NCI-H128 (cell line): ENCODE measurements at regions not wholly inside any gene's neighbourhood (a gene's known extent, or its start where the extent isn't known, plus 50 kb on each side); places are given as distances from the start of the nearest gene placed in this dataset.
"Not testable (repeated sequence)": the region's sequence is repeated elsewhere in the genome, so short reads cannot be mapped to it uniquely, and the experiment has no call there.

Source experiments
- DNase-seq: peaks from one replicate; lab custom pipeline; 2025; ENCODE audit not compliant: unreplicated experiment; lab: John Stamatoyannopoulos, UW

DNA sequence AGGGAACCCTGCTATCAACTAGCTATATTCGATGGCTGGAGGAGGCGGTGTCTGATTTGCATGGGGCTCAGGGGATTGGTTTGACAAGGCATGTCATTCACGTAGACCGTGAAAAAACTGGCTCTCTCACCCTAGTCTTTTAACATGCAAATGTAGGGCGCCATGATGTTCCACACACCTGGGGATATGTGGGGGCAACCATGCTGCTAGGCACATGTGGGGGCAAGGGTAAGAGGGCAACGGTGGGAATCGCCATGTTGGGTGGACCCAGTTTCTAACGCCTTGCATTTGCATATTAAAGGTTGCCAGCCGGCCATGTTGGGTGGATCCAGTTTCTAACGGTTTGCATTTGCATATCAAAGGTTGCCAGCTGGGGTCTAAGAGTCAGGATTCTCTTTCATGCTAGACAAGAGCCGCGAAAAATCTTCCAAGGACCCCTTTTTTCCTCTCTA is 419.2 kb upstream of the NFE2L3 start:
- DNase-seq = no peak

DNA sequence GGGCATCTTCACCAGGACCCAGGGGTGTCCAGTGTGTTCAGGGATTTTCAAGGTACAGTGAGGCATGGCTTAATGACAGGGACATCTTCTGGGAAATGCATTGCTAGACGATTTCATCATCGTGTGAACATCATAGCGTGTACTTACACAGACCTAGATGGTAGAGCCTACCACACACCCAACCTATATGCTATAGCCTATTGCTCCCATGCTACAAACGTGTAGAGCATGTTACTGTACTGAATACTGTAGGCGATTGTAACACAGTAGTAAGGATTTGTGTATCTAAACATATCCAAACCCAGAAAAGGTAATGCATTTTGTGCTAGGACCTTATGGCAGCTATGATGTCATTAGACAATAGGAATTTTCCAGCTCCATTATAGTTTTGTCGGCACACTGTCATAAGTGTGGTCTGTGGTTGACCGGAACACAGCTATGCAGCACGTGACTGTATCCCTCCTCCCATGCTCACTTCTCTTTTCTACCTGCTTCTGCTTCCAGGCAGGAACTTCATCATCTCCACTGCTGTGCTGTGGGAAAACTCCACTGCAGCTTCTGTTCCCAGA is 416.2 kb upstream of the NFE2L3 start:
- no peak for DNase-seq

DNA sequence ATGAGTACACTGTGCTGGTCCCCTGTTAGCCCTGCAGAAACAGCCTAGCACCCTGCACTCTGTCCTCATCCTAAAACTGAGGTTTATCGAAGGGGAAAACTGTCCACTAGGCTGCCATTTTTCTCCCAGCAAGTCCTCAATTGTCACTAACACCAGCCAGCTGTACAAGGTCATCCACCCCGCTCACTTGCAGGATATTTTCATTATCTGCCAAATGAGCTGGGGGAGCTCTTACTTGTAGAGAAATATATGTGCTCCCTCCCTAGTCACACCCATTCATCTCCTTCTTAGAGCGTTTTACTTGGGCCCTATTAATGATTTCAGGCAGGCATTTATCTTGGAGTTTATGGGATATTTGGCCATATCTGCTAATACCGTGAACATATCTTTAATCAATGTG is 413.5 kb upstream of the NFE2L3 start:
- no peak for DNase-seq

DNA sequence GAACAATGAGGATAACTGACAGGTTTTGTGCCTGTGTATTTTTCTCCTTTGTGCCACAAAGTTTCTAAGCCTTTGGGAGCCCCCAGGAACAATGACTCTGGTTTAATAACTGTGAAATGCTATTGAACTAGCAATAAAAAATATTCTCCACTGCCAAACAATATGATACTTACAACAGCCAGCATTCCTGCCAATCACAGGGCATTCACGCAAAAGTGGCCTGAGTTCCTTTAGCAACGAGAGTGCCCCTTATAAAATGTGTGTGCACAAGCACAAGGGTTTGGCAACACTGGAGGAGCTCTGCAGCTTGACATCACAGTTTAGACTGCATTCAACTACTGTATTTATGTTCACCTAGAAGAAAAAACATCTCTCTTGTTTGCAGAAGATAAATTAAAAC is 412.9 kb upstream of the NFE2L3 start:
- no peak for DNase-seq

DNA sequence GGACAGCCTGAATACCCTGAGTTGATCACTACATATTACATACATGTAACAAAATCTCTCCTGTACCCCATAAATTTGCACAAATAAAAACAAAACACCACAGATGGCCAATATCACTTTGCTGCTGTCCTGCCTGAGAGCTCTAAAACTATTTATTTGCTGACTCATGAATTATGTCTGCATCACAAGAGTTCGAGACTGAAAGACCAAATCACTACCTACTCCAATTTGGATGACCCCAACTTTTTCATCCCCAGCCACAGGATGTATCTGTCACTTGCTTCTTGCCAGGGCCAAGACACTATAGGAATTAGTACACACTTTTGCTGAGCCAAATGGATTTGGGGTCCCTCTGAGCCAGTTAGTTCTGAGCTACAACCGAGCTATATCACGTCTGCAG is 409.7 kb upstream of the NFE2L3 start:
- DNase-seq = no peak

DNA sequence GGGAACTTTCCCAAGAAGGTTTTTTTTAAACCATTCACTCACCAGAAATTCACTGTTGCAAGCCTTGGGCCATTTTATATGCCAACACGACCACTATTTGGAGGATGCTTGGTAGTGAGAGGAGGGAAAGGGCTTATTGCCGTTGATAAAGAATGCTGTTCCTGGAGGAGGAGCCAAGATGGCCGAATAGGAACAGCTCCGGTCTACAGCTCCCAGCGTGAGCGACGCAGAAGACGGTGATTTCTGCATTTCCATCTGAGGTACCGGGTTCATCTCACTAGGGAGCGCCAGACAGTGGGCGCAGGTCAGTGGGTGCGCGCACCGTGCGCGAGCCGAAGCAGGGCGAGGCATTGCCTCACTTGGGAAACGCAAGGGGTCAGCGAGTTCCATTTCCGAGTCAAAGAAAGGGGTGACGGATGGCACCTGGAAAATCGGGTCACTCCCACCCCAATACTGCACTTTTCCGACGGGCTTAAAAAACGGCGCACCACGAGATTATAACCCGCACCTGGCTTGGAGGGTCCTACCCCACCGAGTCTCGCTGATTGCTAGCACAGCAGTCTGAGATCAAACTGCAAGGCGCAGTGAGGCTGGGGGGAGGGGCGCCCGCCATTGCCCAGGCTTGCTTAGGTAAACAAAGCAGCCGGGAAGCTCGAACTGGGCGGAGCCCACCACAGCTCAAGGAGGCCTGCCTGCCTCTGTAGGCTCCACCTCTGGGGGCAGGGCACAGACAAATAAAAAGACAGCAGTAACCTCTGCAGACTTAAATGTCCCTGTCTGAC is 408.1 kb upstream of the NFE2L3 start:
- not testable (repeated sequence) for DNase-seq

DNA sequence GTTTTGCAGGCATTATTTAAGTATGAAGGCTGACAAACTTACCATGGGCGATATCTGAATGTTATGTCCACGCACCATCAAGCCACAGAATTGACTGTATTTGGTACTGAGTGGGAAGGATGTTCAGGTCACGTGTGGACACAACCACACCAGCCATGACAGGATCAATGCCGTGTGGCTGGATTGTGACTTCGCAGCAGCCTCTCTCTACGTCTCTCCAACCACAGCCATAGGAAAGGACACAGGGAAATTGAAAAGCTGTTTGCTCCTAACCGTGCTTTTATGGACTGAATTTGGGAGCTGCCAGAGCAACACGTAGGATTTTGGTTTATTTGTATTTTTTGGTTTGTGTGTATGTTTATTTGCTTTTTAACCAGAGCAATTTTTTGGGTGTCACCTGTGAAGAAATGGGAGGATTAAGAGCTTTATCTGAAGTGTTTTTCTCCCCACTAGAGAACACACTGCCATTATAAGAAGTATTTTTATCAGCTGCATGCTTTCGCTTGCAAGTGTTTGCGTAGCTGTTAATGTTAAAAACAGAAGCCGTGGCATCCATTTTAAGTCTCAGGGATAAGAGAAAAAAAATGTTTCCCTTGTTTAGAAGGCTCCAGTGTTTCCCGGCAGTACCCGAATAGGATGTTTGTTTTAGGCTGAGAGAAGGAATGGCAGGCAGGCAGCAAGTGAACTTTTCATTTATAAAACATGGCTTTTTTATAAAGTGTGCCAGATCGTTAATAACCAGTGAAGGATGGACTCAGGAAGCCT is 401.1 kb upstream of the NFE2L3 start:
- no peak for DNase-seq

DNA sequence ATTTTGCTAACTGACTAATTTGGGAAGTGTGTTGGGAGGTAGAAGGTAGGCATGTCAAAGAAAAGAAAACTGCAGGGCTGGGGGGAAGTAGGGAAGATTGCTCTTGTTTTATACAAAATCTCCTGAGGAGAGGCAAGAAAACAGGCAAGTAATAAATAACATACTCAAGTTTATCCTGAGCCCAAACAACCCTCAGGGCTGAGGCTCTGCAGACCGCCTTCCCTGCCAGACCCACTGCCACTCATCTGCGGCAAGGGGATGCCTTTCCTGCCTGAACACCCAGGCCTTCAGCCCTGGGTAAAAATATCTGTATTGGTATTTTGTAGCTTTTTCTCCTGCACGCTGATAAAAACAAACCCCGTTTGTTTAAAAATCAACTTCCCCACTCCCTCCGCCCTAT is 399.8 kb upstream of the NFE2L3 start:
- no peak for DNase-seq

DNA sequence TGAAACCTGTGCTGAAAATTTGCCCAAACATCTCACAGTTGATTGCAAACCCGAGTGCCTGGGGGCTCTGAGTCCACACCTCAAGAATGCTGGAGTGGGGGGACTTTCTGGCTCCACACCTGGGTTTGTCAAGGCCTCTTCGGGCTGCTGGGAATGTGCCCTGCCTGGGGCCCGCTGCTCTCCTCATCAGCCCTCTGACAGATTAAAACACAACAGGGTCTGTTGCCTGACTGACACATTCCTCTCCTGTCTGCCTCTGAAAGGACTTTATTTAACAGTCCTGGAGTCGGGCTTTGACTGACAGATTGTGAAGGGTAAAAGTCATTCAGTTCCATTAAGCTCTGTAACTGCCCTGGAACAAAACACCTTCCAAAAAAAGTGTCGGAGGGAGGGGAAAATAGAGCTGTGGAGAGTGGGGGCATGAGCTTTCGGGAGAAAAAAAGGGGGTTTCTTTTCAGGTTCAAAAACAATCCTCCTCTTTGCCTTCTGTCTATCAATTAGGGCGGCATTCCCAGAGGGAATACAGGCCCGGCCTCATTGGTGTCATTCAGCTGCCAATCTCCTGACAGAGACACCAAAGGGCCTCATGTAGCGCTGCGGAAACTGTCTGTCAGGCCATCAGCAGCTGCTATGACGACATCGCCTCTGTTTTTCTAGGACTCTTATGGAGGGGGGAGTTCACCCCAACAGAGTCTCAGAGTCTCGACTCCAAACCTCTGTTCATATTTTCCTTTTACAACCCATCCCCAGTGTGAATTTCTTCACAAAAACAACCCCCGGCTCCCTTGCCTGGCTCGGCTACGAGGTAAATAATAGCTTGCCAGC is 398.8 kb upstream of the NFE2L3 start:
- peak; percentile 67 for DNase-seq

DNA sequence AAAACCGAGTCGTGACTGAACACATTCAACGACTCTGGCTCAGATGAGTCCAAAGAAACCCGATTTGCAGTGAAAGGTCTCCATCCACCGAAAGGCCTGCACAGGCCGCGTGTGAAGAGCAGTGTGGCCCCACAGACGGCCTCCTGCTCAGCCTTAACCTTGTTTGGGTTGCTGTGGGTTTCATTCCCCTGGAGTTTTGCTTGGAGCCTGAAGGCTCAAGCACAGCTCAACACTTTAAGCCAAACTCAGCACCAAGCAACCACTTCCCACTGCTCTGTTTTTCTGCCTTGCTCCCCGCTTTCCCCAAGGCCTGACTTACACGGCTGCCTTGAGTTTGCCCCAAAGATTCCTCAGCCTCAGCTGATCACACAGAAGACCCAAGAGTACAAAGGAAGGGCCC is 398.2 kb upstream of the NFE2L3 start:
- DNase-seq = no peak

DNA sequence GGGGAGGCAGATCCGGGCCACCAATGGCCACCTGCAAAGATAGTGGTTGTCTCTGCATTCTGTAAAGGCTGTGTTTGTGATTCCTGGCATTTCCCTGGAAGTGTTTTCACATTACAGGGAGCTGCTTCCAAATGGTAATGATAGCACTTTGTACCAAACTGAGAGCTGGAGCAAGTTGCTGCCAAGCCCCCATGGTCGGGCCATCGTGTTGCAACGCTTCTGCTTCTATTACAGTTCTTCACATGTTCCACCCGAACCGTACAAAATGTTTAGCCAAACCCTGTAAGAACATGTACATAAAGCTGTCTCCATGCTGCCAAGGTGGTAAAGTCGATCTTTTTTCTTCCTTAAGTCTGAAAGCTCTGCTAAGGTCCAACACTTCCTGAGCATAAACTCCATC is 397.7 kb upstream of the NFE2L3 start:
- no peak for DNase-seq

DNA sequence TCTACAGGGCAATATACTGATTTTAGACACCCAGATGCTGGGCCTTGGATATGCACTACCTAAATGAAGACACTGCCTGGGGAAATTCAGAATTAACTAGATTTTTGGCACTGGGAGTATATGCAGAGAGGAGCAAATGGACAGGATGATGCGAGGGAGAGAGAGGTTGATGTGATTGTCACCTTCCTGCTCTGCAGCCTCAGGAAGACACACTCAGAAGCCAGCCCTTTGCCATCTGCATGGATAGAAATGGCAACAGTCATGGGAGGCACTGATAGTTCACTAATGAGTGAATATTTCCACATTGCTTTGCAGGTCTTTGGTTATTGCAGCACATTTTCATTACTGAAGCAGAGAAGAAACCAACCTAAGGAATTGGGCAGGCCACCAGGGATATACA is 397.2 kb upstream of the NFE2L3 start:
- no peak for DNase-seq

DNA sequence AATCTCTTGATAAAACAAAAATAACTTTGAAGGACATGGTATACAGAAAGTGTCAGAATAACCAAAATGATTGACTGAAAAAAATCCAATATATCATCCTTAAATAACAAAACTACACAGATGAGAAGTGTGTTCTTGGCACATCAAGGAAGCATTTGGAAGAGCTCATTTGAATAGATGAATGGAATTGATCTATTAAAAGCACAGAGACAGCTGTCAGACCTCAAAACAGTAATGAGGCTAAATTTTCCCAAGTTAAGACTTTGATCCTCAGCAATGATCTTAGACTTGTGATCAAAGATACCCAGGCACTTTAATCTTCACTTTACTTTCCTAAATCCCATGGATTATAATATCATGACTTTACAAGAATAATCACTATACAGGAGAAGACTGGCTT is 395.4 kb upstream of the NFE2L3 start:
- no peak for DNase-seq

DNA sequence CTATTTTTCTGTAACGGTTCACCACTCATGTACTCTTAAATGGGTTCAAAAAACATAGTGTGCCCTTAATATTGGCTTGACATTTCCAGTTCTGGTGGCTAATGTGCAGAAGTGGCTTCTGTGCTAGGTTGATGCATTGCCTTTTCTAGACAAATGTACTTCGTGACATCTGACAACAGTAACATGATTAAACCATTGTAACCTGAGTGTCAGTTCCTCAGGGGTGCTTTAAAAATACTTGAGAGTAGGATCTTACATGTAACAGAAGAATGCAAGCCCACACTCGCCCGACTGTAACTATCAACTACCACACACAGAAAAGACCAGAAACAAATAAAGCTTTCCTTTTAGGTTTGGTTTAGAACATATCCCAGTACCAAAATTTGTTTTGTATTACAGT is 393.4 kb upstream of the NFE2L3 start:
- peak; percentile 73 for DNase-seq

DNA sequence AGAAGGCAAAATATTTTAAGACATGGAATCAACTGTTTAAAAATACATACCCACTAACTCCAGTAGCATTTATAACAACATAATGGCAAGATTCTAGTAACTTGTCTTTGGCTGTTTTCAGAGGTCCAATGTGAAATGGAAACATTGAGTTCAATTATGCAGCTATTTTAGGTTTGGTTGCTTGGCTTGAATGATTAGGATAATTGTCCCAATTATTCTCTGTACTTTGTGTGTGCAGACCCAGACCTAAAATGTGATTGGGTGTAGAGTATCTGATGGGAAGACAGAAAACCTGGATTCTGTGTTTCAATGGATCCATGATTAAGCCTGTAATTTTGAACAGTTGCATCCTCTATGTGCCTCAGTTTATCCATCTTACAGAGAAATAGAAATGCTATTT is 392.7 kb upstream of the NFE2L3 start:
- DNase-seq = no peak

DNA sequence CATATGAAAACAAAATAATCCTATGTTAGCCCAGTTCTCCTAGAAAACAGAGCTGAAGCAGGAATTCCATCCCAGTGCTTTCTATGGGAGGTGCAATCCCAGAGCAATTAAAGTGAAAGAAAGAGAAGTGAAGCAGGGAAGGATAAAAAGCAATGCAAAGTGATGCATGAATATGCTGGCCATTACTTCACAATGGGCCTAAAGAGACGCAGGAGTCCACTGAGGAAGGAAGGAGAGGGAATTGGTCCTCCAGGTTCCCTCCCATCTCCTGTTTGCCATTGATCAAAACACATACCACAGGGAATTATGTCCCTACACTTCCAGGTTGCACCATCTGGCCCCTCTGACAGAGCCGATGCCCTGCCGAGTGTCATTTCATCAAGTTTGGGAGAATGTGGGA is 392.2 kb upstream of the NFE2L3 start:
- DNase-seq = no peak

DNA sequence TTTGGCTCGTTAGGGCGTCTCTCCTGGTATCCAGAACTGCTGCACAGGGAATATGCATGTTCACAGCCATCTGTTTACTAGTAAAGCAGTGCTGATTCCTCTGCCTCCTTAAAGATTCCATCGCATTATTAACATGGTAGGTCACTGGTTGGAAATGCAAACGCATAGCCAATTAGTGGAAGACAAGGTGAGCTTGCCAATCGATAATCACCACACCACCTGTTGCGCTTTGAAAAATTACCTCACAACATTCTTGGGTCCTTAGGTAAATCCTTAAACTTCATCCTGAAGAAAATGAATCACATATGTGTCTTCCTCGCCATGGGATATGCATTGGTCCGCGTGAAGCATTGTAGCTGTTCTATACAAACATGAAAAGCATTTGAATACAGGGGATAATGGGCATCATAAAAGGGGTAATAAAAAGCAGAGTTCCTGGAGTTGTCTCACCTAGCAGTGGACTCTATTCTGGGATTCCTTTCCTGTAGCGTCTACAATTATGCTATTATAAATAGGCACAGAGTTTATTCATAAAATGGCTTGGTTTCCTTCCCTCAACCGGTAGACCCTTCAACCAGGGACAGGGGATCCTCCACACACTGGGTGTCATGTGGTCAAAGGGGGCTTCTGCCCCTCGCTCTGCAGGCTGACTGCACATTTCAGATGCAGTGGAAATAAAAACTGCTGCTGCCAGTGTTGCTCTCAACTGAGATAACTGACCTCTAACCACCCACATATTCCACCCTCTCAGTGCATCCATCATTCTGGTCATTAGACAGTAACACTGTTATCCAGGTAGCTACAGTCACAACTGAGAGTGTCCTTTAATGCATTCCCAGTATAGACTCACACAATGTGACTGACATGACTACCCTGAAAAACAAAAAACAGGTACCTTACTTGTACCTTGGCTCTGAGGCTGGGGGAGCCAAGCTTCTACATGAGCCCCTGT is 389.2 kb upstream of the NFE2L3 start:
- DNase-seq = no peak

DNA sequence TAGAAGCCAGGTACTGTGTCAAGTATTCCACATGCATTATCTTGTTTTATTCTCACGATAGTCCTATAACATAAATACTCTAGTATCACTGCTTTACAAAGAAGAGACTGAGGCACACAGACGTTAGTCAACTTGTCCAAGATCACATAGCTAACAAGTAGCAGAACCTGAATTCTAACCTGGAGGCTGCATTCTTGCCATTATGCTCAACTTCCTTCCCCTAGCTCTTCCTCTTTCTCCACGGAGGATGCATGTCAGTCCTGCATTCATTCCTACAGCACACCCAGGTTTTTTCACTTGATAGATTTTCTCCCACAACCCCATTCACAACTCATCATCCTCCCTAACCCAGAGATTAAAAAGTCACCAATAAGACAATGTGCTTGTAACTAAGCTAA is 388.5 kb upstream of the NFE2L3 start:
- DNase-seq = no peak

DNA sequence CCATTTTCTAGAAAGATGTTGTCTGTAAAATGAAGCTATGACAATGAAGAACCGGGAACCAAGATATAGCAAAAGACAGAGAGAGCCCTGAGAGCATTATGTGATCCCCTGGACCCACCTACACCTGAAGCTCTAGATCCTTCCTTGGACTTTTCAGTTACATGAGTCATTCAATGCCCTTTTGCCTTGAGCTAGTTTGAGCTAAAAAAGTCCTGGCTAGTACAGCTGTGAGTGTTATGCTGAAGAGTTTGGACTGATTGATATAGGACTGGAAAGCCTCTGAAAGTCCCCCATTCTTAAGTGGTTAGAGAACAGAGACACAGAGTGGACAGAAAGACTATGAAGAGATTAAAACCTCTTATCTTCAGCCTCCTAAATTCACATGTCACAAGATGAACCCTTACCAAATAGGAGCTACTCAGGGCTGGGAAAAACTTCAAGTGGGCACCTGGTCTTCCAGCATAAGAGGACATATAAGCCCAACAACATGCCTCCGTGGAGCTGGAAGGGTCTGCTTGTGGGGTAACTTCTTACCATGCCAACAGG is 386.8 kb upstream of the NFE2L3 start:
- no peak for DNase-seq

DNA sequence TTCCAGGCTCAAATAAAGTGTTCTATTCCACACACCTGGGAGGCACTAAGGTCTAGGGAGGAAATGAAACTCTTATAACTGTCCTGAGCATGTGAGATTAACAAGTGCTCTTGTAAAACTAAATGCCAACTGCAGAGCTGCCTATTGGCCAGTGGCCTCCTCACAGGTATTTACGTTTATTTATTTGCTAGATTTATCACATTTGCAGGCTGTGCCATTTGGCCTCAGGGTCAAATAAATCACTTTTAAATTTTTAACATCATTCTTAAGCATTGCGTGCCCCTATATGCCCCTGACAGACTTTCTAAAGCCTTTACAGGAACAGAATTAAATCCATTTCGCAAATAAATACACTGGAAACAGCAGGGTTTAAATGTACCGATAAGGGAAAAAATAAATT is 381.8 kb upstream of the NFE2L3 start:
- DNase-seq = no peak
